GM23338 (cell line): ENCODE measurements at regions not wholly inside any gene's neighbourhood (a gene's known extent, or its start where the extent isn't known, plus 50 kb on each side); places are given as distances from the start of the nearest gene placed in this dataset. TPM values are rescaled to one million over a fixed set of nuclear protein-coding genes. Genes with fewer than 3 reads are reported as not detected.
"Not testable (repeated sequence)": the region's sequence is repeated elsewhere in the genome, so short reads cannot be mapped to it uniquely, and the experiment has no call there.

Source experiments
- ATAC-seq: fragments of 200-7000 bp; cut with Tn5 transposase; 3 replicates; pipeline ENCODE4 v1.9.1; 2020
- DNase-seq: peaks from one replicate; pipeline ENCODE4 v3.0.0-alpha.2; 2015; ENCODE audit warnings: low spot score
- H2AFZ ChIP-seq: fragments of 200-600 bp; sonication (generic); 2 replicates; pipeline ENCODE4 v1.8.0; 2016; ENCODE audit warnings: antibody characterized with exemption, mild to moderate bottlenecking, moderate library complexity
- H3F3A ChIP-seq: fragments of 200-600 bp; sonication (generic); replicated peaks from 2 replicates; pipeline ENCODE4 v1.8.0; 2017; ENCODE audit warnings: antibody characterized with exemption, mixed run types, low read depth
- H3K27ac ChIP-seq: fragments of 200-600 bp; sonication (generic); 2 replicates; pipeline ENCODE4 v1.6.1; 2016; ENCODE audit warnings: low read depth
- H3K27me3 ChIP-seq: fragments of 200-600 bp; sonication (generic); 2 replicates; pipeline ENCODE4 v1.8.0; 2016; ENCODE audit warnings: mild to moderate bottlenecking, mixed run types, moderate library complexity; ENCODE audit not compliant: insufficient read depth
- H3K36me3 ChIP-seq: fragments of 200-600 bp; sonication (generic); 2 replicates; pipeline ENCODE4 v1.8.0; 2016; ENCODE audit warnings: mild to moderate bottlenecking; ENCODE audit not compliant: insufficient read depth
- H3K4me1 ChIP-seq: fragments of 200-600 bp; sonication (generic); 2 replicates; pipeline ENCODE4 v1.8.0; 2016; ENCODE audit warnings: mild to moderate bottlenecking, moderate library complexity; ENCODE audit not compliant: insufficient read depth
- H3K4me2 ChIP-seq: fragments of 200-600 bp; sonication (generic); 2 replicates; pipeline ENCODE4 v1.7.1; 2017; ENCODE audit warnings: mixed run types
- H3K4me3 ChIP-seq: fragments of 200-600 bp; sonication (generic); 2 replicates; pipeline ENCODE4 v1.6.1; 2016; ENCODE audit warnings: mixed run types
- H3K79me2 ChIP-seq: fragments of 200-600 bp; sonication (generic); replicated peaks from 2 replicates; pipeline ENCODE4 v1.8.0; 2017; ENCODE audit warnings: mild to moderate bottlenecking; ENCODE audit not compliant: insufficient read depth
- H3K9me2 ChIP-seq: fragments of 200-600 bp; sonication (generic); 2 replicates; pipeline ENCODE4 v1.8.0; 2017; ENCODE audit not compliant: insufficient read depth
- H4K20me1 ChIP-seq: fragments of 200-600 bp; sonication (generic); replicated peaks from 2 replicates; pipeline ENCODE4 v1.8.0; 2017; ENCODE audit warnings: mild to moderate bottlenecking; ENCODE audit not compliant: insufficient read depth
- H3K27ac Mint-ChIP-seq: 2 replicates; pipeline ENCODE4 v1.8.0; 2020; ENCODE audit warnings: inconsistent platforms, mild to moderate bottlenecking, moderate library complexity, mixed read lengths
- H3K27me3 Mint-ChIP-seq: 3 replicates; pipeline ENCODE4 v1.8.0; 2022; ENCODE audit warnings: low read depth, mild to moderate bottlenecking, moderate library complexity, mixed read lengths, inconsistent platforms; ENCODE audit not compliant: insufficient read depth, poor library complexity
- H3K36me3 Mint-ChIP-seq: 3 replicates; pipeline ENCODE4 v1.8.0; 2021; ENCODE audit warnings: low read depth, mild to moderate bottlenecking, inconsistent platforms, moderate library complexity, mixed read lengths
- H3K4me1 Mint-ChIP-seq: 3 replicates; pipeline ENCODE4 v1.8.0; 2020; ENCODE audit warnings: mild to moderate bottlenecking, inconsistent platforms, mixed read lengths
- H3K4me3 Mint-ChIP-seq: 3 replicates; pipeline ENCODE4 v1.8.0; 2021; ENCODE audit warnings: moderate library complexity, mild to moderate bottlenecking, inconsistent platforms, mixed read lengths
- H3K9me3 Mint-ChIP-seq: 3 replicates; pipeline ENCODE4 v1.8.0; 2020; ENCODE audit warnings: moderate library complexity, mild to moderate bottlenecking, inconsistent platforms, mixed read lengths
- CREB1 ChIP-seq: fragments of 250-450 bp; sonication (Bioruptor Pico); IDR thresholded peaks from 2 replicates; pipeline ENCODE4 v1.5.0; 2020; ENCODE audit warnings: low read depth, mild to moderate bottlenecking, moderate library complexity
- CTCF ChIP-seq, 2 experiments: fragments of 200-600 bp in 1 of 2; sonication (generic) in 1 of 2; conservative IDR thresholded peaks; 2 replicates each; pipeline versions ENCODE4 v1.5.1 to v1.6.1; 2016 to 2017; ENCODE audit warnings: antibody characterized with exemption in 2 of 2, low read depth in 2 of 2, mild to moderate bottlenecking in 2 of 2, moderate library complexity in 1 of 2
- EZH2 ChIP-seq: fragments of 200-600 bp; sonication (generic); IDR thresholded peaks from one replicate; pipeline ENCODE4 v1.8.0; 2017; ENCODE audit warnings: antibody characterized with exemption, mild to moderate bottlenecking, low read depth; ENCODE audit not compliant: unreplicated experiment
- EZH2phosphoT487 ChIP-seq: fragments of 200-600 bp; sonication (generic); IDR thresholded peaks from one replicate; pipeline ENCODE4 v1.8.1; 2018; ENCODE audit warnings: antibody characterized with exemption; ENCODE audit not compliant: unreplicated experiment
- JUNB ChIP-seq: IDR thresholded peaks from one replicate; pipeline ENCODE4 v1.6.1; 2016; ENCODE audit warnings: antibody characterized with exemption; ENCODE audit not compliant: unreplicated experiment
- NANOG ChIP-seq: IDR thresholded peaks from 2 replicates; pipeline ENCODE4 v1.6.1; 2016; ENCODE audit warnings: antibody characterized with exemption, borderline replicate concordance
- STAT1 ChIP-seq: IDR thresholded peaks from one replicate; pipeline ENCODE4 v1.6.1; 2016; ENCODE audit warnings: antibody characterized with exemption; ENCODE audit not compliant: unreplicated experiment
- ZNF114 ChIP-seq: fragments of 250-450 bp; sonication (Bioruptor Pico); IDR thresholded peaks from 2 replicates; pipeline ENCODE4 v1.5.0; 2020; ENCODE audit warnings: mild to moderate bottlenecking, moderate library complexity
- ZNF331 ChIP-seq: fragments of 250-450 bp; sonication (Bioruptor Pico); IDR thresholded peaks from 2 replicates; pipeline ENCODE4 v1.5.0; 2020; ENCODE audit warnings: low read depth, mild to moderate bottlenecking, moderate library complexity
- small RNA-seq: library from RNA; depleted of rRNA; stranded (forward); fragments of <200 nt; gene quantifications from one replicate; pipeline ENCODE3, GENCODE V24; 2014; ENCODE audit warnings: low replicate concordance

- Histone ChIP-seq H3K27me3 (no peaks in the 10 kb centered on the region), H3K4me1 (no peaks in the 10 kb centered on the region), H2AFZ (no peak overlapping the region), H3K9me2 (no peaks in the 10 kb centered on the region), H3K36me3 (no peaks in the 10 kb centered on the region), H3F3A (no peaks in the 10 kb centered on the region), H4K20me1 (no peaks in the 10 kb centered on the region), H3K4me2 (no peak overlapping the region), H3K4me3 (no peak overlapping the region), H3K79me2 (no peaks in the 10 kb centered on the region), H3K27ac (no peak overlapping the region)
- Mint-ChIP-seq H3K27me3 (peaks cover 2% of the 10 kb centered on the region), H3K4me3 (no peak overlapping the region), H3K27ac (no peak overlapping the region), H3K4me1 (peaks cover 8% of the 10 kb centered on the region; the same call in 2 of the 3 replicates), H3K9me3 (peaks cover 7% of the 10 kb centered on the region; the same call in 1 of the 3 replicates), H3K36me3 (peaks cover 3% of the 10 kb centered on the region; the same call in 1 of the 3 replicates)
- TF ChIP-seq NANOG (no peak), STAT1 (no peak), EZH2 (no peak), ZNF114 (CRISPR knock-in tag) (no peak), EZH2phosphoT487 (no peak), CTCF (conservative IDR thresholded peaks at IDR 0.05; ENCODE audit: low read depth in 2 of 2) (no peak), JUNB (no peak), CREB1 (CRISPR knock-in tag) (no peak), ZNF331 (CRISPR knock-in tag) (no peak)
- ATAC-seq (no peak), DNase-seq (no peak)
These were observed 179.4 kb downstream of the NRN1 start for GRCh38 chr6:5827056-5827904.

GRCh38 chr6:5824382-5824983 lies 182.2 kb downstream of the NRN1 start:
- not testable (repeated sequence) for H3K36me3 Mint-ChIP-seq, H3K4me3 ChIP-seq, H2AFZ ChIP-seq, H3K27ac Mint-ChIP-seq, H3K4me2 ChIP-seq, H3K36me3 ChIP-seq, H3K4me3 Mint-ChIP-seq, DNase-seq, H3F3A ChIP-seq, H3K79me2 ChIP-seq, H3K27ac ChIP-seq, H3K4me1 ChIP-seq, H3K27me3 ChIP-seq, ATAC-seq, H4K20me1 ChIP-seq, H3K27me3 Mint-ChIP-seq, H3K9me2 ChIP-seq, H3K4me1 Mint-ChIP-seq
- peaks cover 16% of the 10 kb centered on the region for H3K9me3 Mint-ChIP-seq

Small RNA genes lying in the stretch of these regions (small RNA-seq; reads per million reads assigned to genes)
- gene RN7SL221P: not detected
